GM23338 (cell line): ENCODE measurements at regions not wholly inside any gene's neighbourhood (a gene's known extent, or its start where the extent isn't known, plus 50 kb on each side); places are given as distances from the start of the nearest gene placed in this dataset.

Source experiments
- POLR2AphosphoS5 ChIP-seq: IDR thresholded peaks from 2 replicates; pipeline ENCODE4 v1.6.1; 2016; ENCODE audit warnings: antibody characterized with exemption, low read depth
- TF ChIP-seq, protein P1 (sequence below), 2 experiments: fragments of 200-600 bp in 1 of 2; sonication (generic) in 1 of 2; conservative IDR thresholded peaks; 2 replicates each; pipeline versions ENCODE4 v1.5.1 to v1.6.1; 2016 to 2017; ENCODE audit warnings: antibody characterized with exemption in 2 of 2, low read depth in 2 of 2, mild to moderate bottlenecking in 2 of 2, moderate library complexity in 1 of 2

DNA sequence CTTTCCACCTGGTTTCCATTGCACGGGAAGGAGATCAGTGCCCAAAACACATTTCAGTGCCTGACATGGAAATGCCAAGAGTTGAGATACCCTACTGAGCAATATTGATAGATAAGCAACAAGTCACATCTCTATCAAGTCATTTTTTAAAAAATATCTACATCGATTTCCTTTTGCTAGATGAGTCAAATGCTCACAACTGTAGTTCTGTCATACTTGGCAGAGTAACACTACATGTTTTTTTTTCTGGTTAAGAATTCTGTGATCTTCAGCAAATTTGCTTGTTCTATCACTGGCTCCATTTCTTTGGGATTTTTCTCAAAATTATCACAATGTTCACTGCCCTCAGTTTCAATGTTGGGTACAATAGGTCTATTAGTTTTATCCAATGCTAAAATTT, 145.4 kb downstream of the ZC3H11B start:
- TF ChIP-seq, protein P1, sequence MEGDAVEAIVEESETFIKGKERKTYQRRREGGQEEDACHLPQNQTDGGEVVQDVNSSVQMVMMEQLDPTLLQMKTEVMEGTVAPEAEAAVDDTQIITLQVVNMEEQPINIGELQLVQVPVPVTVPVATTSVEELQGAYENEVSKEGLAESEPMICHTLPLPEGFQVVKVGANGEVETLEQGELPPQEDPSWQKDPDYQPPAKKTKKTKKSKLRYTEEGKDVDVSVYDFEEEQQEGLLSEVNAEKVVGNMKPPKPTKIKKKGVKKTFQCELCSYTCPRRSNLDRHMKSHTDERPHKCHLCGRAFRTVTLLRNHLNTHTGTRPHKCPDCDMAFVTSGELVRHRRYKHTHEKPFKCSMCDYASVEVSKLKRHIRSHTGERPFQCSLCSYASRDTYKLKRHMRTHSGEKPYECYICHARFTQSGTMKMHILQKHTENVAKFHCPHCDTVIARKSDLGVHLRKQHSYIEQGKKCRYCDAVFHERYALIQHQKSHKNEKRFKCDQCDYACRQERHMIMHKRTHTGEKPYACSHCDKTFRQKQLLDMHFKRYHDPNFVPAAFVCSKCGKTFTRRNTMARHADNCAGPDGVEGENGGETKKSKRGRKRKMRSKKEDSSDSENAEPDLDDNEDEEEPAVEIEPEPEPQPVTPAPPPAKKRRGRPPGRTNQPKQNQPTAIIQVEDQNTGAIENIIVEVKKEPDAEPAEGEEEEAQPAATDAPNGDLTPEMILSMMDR (conservative IDR thresholded peaks at IDR 0.05; ENCODE audit: low read depth in 2 of 2): no peak
- no peak for TF ChIP-seq POLR2AphosphoS5
